ENCODE measurements at regions not wholly inside any gene's neighbourhood (a gene's known extent, or its start where the extent isn't known, plus 50 kb on each side); places are given as distances from the start of the nearest gene placed in this dataset.
A peak's percentile ranks its signal among the peaks of the same experiment; 100 is the strongest.

DNA sequence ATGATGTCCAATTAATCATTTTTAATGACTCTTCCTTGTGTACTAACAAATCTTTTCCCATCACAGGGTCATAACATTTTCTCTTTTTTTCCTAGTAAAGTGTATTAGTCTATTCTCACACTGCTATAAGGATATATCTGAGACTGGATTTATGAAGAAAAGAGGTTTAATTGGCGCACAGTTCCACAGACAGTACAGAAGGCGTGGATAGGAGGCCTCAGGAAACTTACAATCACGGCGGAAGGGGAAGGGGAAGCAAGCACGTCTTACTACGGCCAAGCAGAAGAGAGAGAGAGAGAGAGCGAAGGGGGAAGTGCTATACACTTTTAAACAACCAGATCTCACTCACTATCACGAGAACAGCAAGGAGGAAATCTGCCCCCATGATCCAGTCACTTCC, 359.4 kb upstream of the NFE2L3 start:
- no peak overlapping the region for H3K4me3 Mint-ChIP-seq (ENCODE audit: low read depth)
- TF ChIP-seq, protein P1, sequence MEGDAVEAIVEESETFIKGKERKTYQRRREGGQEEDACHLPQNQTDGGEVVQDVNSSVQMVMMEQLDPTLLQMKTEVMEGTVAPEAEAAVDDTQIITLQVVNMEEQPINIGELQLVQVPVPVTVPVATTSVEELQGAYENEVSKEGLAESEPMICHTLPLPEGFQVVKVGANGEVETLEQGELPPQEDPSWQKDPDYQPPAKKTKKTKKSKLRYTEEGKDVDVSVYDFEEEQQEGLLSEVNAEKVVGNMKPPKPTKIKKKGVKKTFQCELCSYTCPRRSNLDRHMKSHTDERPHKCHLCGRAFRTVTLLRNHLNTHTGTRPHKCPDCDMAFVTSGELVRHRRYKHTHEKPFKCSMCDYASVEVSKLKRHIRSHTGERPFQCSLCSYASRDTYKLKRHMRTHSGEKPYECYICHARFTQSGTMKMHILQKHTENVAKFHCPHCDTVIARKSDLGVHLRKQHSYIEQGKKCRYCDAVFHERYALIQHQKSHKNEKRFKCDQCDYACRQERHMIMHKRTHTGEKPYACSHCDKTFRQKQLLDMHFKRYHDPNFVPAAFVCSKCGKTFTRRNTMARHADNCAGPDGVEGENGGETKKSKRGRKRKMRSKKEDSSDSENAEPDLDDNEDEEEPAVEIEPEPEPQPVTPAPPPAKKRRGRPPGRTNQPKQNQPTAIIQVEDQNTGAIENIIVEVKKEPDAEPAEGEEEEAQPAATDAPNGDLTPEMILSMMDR (IDR thresholded peaks at IDR 0.05; ENCODE audit: unreplicated experiment): no peak
- no peaks in the 10 kb centered on the region for H3K27me3 Mint-ChIP-seq
- no peak overlapping the region for H3K27ac Mint-ChIP-seq
- no peaks in the 10 kb centered on the region for H3K36me3 Mint-ChIP-seq (ENCODE audit: insufficient read depth)
- DNase-seq (ENCODE audit: low spot score, unreplicated experiment): no peak
- no peaks in the 10 kb centered on the region for H3K4me1 Mint-ChIP-seq (ENCODE audit: low read depth)
- no peaks in the 10 kb centered on the region for H3K9me3 Mint-ChIP-seq (ENCODE audit: low read depth)

- no peaks in the 10 kb centered on the region for H3K27me3 Mint-ChIP-seq
- no peak overlapping the region for H3K27ac Mint-ChIP-seq
- no peak overlapping the region for H3K4me3 Mint-ChIP-seq (ENCODE audit: low read depth)
- DNase-seq (ENCODE audit: low spot score, unreplicated experiment): no peak
- H3K9me3 Mint-ChIP-seq (ENCODE audit: low read depth): no peaks in the 10 kb centered on the region
- TF ChIP-seq, protein P1 (IDR thresholded peaks at IDR 0.05; ENCODE audit: unreplicated experiment): no peak
- no peaks in the 10 kb centered on the region for H3K4me1 Mint-ChIP-seq (ENCODE audit: low read depth)
- H3K36me3 Mint-ChIP-seq (ENCODE audit: insufficient read depth): no peaks in the 10 kb centered on the region
Observed at GRCh38 chr7:25795824-25796235, 356.2 kb upstream of the NFE2L3 start.

DNA sequence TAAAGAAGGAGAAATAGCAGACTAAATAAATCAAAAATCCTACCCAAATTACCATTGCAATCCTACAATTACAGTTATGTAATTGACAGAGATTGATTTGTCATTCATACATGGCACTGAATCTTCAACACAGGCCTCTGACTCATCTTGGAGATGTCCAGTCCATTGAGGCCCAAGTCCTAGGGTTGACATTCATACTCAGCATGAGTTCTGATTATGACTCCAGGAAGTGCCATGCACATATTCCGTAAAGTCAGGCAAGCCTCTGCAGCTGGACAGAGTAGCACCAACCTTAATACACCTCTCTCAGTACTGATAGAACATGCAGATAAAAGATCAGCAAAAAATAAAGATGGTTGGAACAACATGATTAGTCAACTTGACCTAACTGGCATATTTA, 353.7 kb upstream of the NFE2L3 start:
- no peaks in the 10 kb centered on the region for H3K9me3 Mint-ChIP-seq (ENCODE audit: low read depth)
- DNase-seq (ENCODE audit: low spot score, unreplicated experiment): no peak
- H3K36me3 Mint-ChIP-seq (ENCODE audit: insufficient read depth): no peaks in the 10 kb centered on the region
- TF ChIP-seq, protein P1 (IDR thresholded peaks at IDR 0.05; ENCODE audit: unreplicated experiment): no peak
- H3K4me3 Mint-ChIP-seq (ENCODE audit: low read depth): no peak overlapping the region
- H3K27ac Mint-ChIP-seq: peak overlapping the region; percentile 24
- peaks cover 6% of the 10 kb centered on the region for H3K27me3 Mint-ChIP-seq
- H3K4me1 Mint-ChIP-seq (ENCODE audit: low read depth): no peaks in the 10 kb centered on the region

GRCh38 chr7:25801214-25801613, 350.8 kb upstream of the NFE2L3 start:
- TF ChIP-seq, protein P1 (IDR thresholded peaks at IDR 0.05; ENCODE audit: unreplicated experiment): no peak
- H3K9me3 Mint-ChIP-seq (ENCODE audit: low read depth): no peaks in the 10 kb centered on the region
- DNase-seq (ENCODE audit: low spot score, unreplicated experiment): no peak
- peaks cover 14% of the 10 kb centered on the region for H3K27me3 Mint-ChIP-seq
- H3K36me3 Mint-ChIP-seq (ENCODE audit: insufficient read depth): no peaks in the 10 kb centered on the region
- H3K4me1 Mint-ChIP-seq (ENCODE audit: low read depth): no peaks in the 10 kb centered on the region
- H3K4me3 Mint-ChIP-seq (ENCODE audit: low read depth): no peak overlapping the region
- H3K27ac Mint-ChIP-seq: no peak overlapping the region

GRCh38 chr7:25802057-25802456, 349.9 kb upstream of the NFE2L3 start:
- H3K27me3 Mint-ChIP-seq: peaks cover 20% of the 10 kb centered on the region
- no peak overlapping the region for H3K27ac Mint-ChIP-seq
- H3K9me3 Mint-ChIP-seq (ENCODE audit: low read depth): no peaks in the 10 kb centered on the region
- H3K36me3 Mint-ChIP-seq (ENCODE audit: insufficient read depth): no peaks in the 10 kb centered on the region
- no peak overlapping the region for H3K4me3 Mint-ChIP-seq (ENCODE audit: low read depth)
- no peaks in the 10 kb centered on the region for H3K4me1 Mint-ChIP-seq (ENCODE audit: low read depth)
- no peak for DNase-seq (ENCODE audit: low spot score, unreplicated experiment)
- TF ChIP-seq, protein P1 (IDR thresholded peaks at IDR 0.05; ENCODE audit: unreplicated experiment): no peak

Data from progenitor cell of endocrine pancreas (in vitro differentiated cells).